ENCODE measurements at regions not wholly inside any gene's neighbourhood (a gene's known extent, or its start where the extent isn't known, plus 50 kb on each side); places are given as distances from the start of the nearest gene placed in this dataset.

DNA sequence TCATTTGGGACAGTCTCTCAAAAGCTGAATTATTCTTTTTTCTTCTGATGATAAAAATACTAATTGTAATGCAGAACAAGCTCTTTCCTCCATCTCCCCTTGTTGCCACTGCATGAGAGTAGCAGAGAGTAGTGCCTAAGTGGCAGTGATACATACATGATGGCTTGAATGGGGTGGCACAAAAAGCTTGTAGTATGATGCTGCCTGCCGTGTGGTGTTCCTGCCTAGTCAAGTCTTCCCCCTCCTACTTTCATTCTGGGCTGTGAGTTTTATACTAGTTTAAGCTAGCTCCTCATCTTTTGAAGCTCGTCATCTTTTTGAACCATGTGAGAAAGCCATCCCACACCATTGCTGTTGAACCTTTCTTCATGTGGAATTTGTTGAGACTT is 230.5 kb downstream of the NFKBIZ start:
- no peaks in the 10 kb centered on the region for H3K27me3 ChIP-seq (ENCODE audit: insufficient read depth, low read length)
- TF ChIP-seq, protein P1, sequence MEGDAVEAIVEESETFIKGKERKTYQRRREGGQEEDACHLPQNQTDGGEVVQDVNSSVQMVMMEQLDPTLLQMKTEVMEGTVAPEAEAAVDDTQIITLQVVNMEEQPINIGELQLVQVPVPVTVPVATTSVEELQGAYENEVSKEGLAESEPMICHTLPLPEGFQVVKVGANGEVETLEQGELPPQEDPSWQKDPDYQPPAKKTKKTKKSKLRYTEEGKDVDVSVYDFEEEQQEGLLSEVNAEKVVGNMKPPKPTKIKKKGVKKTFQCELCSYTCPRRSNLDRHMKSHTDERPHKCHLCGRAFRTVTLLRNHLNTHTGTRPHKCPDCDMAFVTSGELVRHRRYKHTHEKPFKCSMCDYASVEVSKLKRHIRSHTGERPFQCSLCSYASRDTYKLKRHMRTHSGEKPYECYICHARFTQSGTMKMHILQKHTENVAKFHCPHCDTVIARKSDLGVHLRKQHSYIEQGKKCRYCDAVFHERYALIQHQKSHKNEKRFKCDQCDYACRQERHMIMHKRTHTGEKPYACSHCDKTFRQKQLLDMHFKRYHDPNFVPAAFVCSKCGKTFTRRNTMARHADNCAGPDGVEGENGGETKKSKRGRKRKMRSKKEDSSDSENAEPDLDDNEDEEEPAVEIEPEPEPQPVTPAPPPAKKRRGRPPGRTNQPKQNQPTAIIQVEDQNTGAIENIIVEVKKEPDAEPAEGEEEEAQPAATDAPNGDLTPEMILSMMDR (IDR thresholded peaks at IDR 0.05; ENCODE audit: extremely low read depth, low read depth, low read length) = no peak

DNA sequence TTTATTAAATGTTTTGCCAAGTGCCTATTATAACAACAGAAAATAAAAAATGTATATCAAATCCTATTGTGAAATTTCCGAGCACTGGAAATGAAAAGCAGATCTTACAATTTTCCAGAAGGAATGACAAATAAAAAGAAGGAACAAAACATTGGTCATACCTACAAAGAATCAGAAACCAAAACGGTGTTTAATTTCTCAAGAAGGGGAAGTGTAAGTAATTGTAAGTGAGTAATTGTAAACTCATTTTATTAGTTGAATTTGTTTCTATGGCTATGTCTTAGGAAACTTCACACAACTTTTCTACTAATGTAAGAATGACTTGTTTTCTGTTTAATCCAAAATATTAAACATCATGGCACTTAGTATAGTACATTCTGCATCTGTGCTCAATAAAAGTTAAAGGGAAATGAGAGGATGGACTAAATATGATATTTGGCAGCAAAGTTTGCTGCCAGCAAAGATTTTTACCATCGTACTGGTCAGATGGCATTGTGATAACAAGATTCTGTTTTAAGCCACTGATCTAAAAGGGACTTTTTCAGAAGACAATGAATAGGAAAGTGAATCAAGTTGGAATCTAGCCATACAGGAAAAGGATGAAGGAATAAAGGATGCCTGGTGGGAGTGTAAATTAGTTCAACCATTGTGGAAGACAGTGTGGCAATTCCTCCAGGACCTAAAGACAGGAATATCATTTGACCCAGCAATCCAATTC is 232.4 kb downstream of the NFKBIZ start:
- peaks cover 11% of the 10 kb centered on the region for H3K4me1 ChIP-seq (ENCODE audit: insufficient read depth, low read length)
- no peaks in the 10 kb centered on the region for H3K79me2 ChIP-seq (ENCODE audit: insufficient read depth, low read length)
- H3K27me3 ChIP-seq (ENCODE audit: insufficient read depth, low read length) = no peaks in the 10 kb centered on the region
- H4K20me1 ChIP-seq (ENCODE audit: insufficient read depth, low read length) = no peaks in the 10 kb centered on the region
- DNase-seq (ENCODE audit: insufficient read length, low spot score, missing footprints) = no peak
- no peaks in the 10 kb centered on the region for H3K36me3 ChIP-seq (ENCODE audit: insufficient read depth, low read length)
- TF ChIP-seq, protein P1 (IDR thresholded peaks at IDR 0.05; ENCODE audit: extremely low read depth, low read depth, low read length) = no peak
- no peak overlapping the region for H2AFZ ChIP-seq (ENCODE audit: low read length)
- H3K4me3 ChIP-seq (ENCODE audit: insufficient read depth, low read length) = no peak overlapping the region
- H3K4me2 ChIP-seq (ENCODE audit: insufficient read depth, low read length) = no peak overlapping the region
- H3K27ac ChIP-seq (ENCODE audit: low read depth, low read length) = no peak overlapping the region
- H3K9me3 ChIP-seq (ENCODE audit: low read depth, low read length) = no peaks in the 10 kb centered on the region

More for the DNA sequence above, 230.5 kb downstream of the NFKBIZ start:
- H3K4me2 ChIP-seq (ENCODE audit: insufficient read depth, low read length) = no peak overlapping the region
- DNase-seq (ENCODE audit: insufficient read length, low spot score, missing footprints) = no peak
- H2AFZ ChIP-seq (ENCODE audit: low read length) = no peak overlapping the region
- no peaks in the 10 kb centered on the region for H3K36me3 ChIP-seq (ENCODE audit: insufficient read depth, low read length)
- no peak overlapping the region for H3K4me3 ChIP-seq (ENCODE audit: insufficient read depth, low read length)
- no peaks in the 10 kb centered on the region for H4K20me1 ChIP-seq (ENCODE audit: insufficient read depth, low read length)
- no peak overlapping the region for H3K27ac ChIP-seq (ENCODE audit: low read depth, low read length)
- H3K79me2 ChIP-seq (ENCODE audit: insufficient read depth, low read length) = no peaks in the 10 kb centered on the region
- H3K4me1 ChIP-seq (ENCODE audit: insufficient read depth, low read length) = peaks cover 11% of the 10 kb centered on the region
- H3K9me3 ChIP-seq (ENCODE audit: low read depth, low read length) = peaks cover 6% of the 10 kb centered on the region

DNA sequence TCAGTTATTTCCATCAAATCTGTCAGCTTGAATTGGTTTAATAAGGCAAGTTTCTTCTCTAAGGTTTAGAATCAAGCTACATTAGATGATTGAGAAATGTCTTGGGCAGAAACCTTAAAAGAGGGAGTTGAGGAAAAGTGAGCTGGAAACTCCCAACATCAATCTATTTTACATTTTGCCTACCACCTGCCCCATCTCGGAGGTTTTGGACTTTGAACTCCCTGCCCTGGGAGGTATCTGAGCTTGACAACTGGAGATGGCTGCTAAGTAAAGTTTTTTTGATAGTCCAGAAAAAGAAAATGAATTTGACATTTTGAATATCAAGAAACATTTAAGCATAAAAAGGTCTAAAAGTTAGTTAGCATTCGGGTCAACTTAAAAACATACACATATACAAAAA is 234.2 kb downstream of the NFKBIZ start:
- Histone ChIP-seq H2AFZ (ENCODE audit: low read length) (no peak overlapping the region), H3K4me3 (ENCODE audit: insufficient read depth, low read length) (no peak overlapping the region), H3K36me3 (ENCODE audit: insufficient read depth, low read length) (no peaks in the 10 kb centered on the region), H3K79me2 (ENCODE audit: insufficient read depth, low read length) (no peaks in the 10 kb centered on the region), H3K27ac (ENCODE audit: low read depth, low read length) (peak overlapping the region; percentile 58), H3K4me1 (ENCODE audit: insufficient read depth, low read length) (peaks cover 11% of the 10 kb centered on the region), H4K20me1 (ENCODE audit: insufficient read depth, low read length) (no peaks in the 10 kb centered on the region), H3K4me2 (ENCODE audit: insufficient read depth, low read length) (no peak overlapping the region), H3K27me3 (ENCODE audit: insufficient read depth, low read length) (no peaks in the 10 kb centered on the region), H3K9me3 (ENCODE audit: low read depth, low read length) (no peaks in the 10 kb centered on the region)
- TF ChIP-seq, protein P1 (IDR thresholded peaks at IDR 0.05; ENCODE audit: extremely low read depth, low read depth, low read length) = no peak
- DNase-seq (ENCODE audit: insufficient read length, low spot score, missing footprints) = no peak

DNA sequence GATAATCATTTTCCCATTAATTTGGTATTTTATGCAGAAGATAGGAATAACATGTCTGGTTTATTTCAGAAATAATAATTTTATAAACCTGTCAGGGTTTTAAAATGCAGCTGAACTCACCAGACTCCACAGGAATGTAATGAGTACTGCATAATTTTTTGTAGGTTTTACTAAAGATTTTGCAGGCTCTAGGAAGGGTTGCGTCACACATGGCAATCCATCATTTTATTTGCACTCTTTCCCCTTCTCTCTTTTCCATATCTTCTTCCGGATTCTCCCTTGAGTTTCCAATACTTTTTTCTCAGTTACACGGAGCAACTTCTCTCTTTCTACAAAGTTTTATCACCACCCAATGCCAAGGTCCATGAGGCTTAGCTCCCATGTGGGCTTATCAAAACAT is 234.7 kb downstream of the NFKBIZ start:
- peak; percentile 62 for DNase-seq (ENCODE audit: insufficient read length, low spot score, missing footprints)

More for the DNA sequence above, 234.7 kb downstream of the NFKBIZ start:
- Histone ChIP-seq H3K79me2 (ENCODE audit: insufficient read depth, low read length) (no peaks in the 10 kb centered on the region), H3K9me3 (ENCODE audit: low read depth, low read length) (no peaks in the 10 kb centered on the region), H3K36me3 (ENCODE audit: insufficient read depth, low read length) (no peaks in the 10 kb centered on the region), H3K4me3 (ENCODE audit: insufficient read depth, low read length) (no peak overlapping the region), H3K4me1 (ENCODE audit: insufficient read depth, low read length) (peaks cover 11% of the 10 kb centered on the region), H2AFZ (ENCODE audit: low read length) (peak overlapping the region; percentile 27), H4K20me1 (ENCODE audit: insufficient read depth, low read length) (no peaks in the 10 kb centered on the region), H3K27ac (ENCODE audit: low read depth, low read length) (peak overlapping the region; percentile 58), H3K4me2 (ENCODE audit: insufficient read depth, low read length) (peak overlapping the region; percentile 6), H3K27me3 (ENCODE audit: insufficient read depth, low read length) (no peaks in the 10 kb centered on the region)
- TF ChIP-seq, protein P1 (IDR thresholded peaks at IDR 0.05; ENCODE audit: extremely low read depth, low read depth, low read length) = no peak
